ENCODE measurements at regions not wholly inside any gene's neighbourhood (a gene's known extent, or its start where the extent isn't known, plus 50 kb on each side); places are given as distances from the start of the nearest gene placed in this dataset.
"Not testable (repeated sequence)": the region's sequence is repeated elsewhere in the genome, so short reads cannot be mapped to it uniquely, and the experiment has no call there.

DNA sequence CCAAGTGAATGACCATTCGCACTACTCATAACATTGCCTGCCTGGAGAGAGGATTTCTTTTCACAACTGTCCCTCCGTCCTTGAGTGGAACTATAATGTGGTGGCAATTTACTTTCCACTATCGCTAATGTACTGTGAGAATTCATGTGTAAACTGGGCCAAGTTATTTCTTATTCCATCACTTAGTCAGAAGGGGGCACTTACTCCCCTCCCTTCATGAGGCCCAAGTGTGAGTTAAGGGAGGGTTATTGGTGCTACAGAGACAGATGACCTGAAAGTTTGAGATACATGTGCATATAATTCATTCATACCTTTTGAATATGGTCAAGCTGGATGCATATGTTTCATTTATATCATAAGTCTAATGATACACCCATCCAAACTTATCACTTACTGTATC, 65.2 kb upstream of the LOC128125822 start:
- Mint-ChIP-seq H3K27me3 (ENCODE audit: unreplicated experiment) (no peaks in the 10 kb centered on the region), H3K9me3 (ENCODE audit: unreplicated experiment) (no peaks in the 10 kb centered on the region), H3K36me3 (ENCODE audit: unreplicated experiment) (no peaks in the 10 kb centered on the region), H3K4me1 (ENCODE audit: low read depth, unreplicated experiment) (no peaks in the 10 kb centered on the region), H3K4me3 (ENCODE audit: unreplicated experiment) (no peak overlapping the region), H3K27ac (ENCODE audit: unreplicated experiment) (no peak overlapping the region)
- TF ChIP-seq, protein P1, sequence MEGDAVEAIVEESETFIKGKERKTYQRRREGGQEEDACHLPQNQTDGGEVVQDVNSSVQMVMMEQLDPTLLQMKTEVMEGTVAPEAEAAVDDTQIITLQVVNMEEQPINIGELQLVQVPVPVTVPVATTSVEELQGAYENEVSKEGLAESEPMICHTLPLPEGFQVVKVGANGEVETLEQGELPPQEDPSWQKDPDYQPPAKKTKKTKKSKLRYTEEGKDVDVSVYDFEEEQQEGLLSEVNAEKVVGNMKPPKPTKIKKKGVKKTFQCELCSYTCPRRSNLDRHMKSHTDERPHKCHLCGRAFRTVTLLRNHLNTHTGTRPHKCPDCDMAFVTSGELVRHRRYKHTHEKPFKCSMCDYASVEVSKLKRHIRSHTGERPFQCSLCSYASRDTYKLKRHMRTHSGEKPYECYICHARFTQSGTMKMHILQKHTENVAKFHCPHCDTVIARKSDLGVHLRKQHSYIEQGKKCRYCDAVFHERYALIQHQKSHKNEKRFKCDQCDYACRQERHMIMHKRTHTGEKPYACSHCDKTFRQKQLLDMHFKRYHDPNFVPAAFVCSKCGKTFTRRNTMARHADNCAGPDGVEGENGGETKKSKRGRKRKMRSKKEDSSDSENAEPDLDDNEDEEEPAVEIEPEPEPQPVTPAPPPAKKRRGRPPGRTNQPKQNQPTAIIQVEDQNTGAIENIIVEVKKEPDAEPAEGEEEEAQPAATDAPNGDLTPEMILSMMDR (IDR thresholded peaks at IDR 0.05; ENCODE audit: partially characterized antibody, unreplicated experiment) = no peak
- no peak for DNase-seq

- Mint-ChIP-seq H3K4me3 (ENCODE audit: unreplicated experiment) (no peak overlapping the region), H3K36me3 (ENCODE audit: unreplicated experiment) (no peaks in the 10 kb centered on the region), H3K27ac (ENCODE audit: unreplicated experiment) (no peak overlapping the region), H3K4me1 (ENCODE audit: low read depth, unreplicated experiment) (no peaks in the 10 kb centered on the region), H3K27me3 (ENCODE audit: unreplicated experiment) (no peaks in the 10 kb centered on the region), H3K9me3 (ENCODE audit: unreplicated experiment) (no peaks in the 10 kb centered on the region)
- DNase-seq = no peak
- TF ChIP-seq, protein P1 (IDR thresholded peaks at IDR 0.05; ENCODE audit: partially characterized antibody, unreplicated experiment) = no peak
Measured at GRCh38 chr6:63509652-63510352, 62.5 kb upstream of the LOC128125822 start.

DNA sequence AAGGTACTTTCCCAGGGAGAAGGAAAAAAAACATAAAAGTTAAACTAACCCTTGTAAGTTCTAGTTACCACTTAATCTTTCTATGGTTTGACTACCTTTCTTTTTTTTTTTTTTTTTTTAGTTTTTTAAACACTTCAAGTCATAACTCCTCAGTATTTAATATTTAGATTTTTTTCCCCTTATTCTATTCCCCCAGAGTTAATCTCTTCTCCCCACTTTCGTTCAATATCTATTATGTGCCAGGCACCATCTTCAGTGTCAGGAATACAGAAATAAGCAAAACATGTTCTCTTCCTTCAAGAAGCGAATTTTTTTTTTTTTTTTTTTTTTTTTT, 62.0 kb upstream of the LOC128125822 start:
- no peak for DNase-seq
- TF ChIP-seq, protein P1 (IDR thresholded peaks at IDR 0.05; ENCODE audit: partially characterized antibody, unreplicated experiment) = no peak
- Mint-ChIP-seq H3K4me3 (ENCODE audit: unreplicated experiment) (no peak overlapping the region), H3K27ac (ENCODE audit: unreplicated experiment) (no peak overlapping the region), H3K36me3 (ENCODE audit: unreplicated experiment) (no peaks in the 10 kb centered on the region), H3K9me3 (ENCODE audit: unreplicated experiment) (no peaks in the 10 kb centered on the region), H3K4me1 (ENCODE audit: low read depth, unreplicated experiment) (no peaks in the 10 kb centered on the region), H3K27me3 (ENCODE audit: unreplicated experiment) (no peaks in the 10 kb centered on the region)

DNA sequence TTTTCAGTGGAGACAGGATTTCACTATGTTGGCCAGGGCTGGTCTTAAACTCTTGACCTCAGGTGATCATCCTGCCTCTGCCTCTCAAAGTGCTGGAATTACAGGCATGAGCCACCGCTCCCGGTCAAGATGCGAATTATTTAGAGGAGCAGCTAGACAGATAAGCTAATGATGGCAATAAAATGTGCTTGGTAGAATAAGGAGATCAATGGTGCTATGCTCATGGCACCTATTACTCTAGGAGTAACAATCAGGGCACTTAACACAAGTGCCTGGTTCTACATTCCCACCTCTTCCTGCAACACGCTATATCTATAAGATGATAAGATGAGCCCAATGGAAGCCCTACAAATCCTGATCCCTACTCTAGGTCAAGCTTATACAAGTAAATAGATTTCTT, 61.4 kb upstream of the LOC128125822 start:
- H3K27me3 Mint-ChIP-seq (ENCODE audit: unreplicated experiment) = no peaks in the 10 kb centered on the region
- no peaks in the 10 kb centered on the region for H3K9me3 Mint-ChIP-seq (ENCODE audit: unreplicated experiment)
- H3K27ac Mint-ChIP-seq (ENCODE audit: unreplicated experiment) = no peak overlapping the region
- TF ChIP-seq, protein P1 (IDR thresholded peaks at IDR 0.05; ENCODE audit: partially characterized antibody, unreplicated experiment) = no peak
- no peaks in the 10 kb centered on the region for H3K4me1 Mint-ChIP-seq (ENCODE audit: low read depth, unreplicated experiment)
- no peaks in the 10 kb centered on the region for H3K36me3 Mint-ChIP-seq (ENCODE audit: unreplicated experiment)
- no peak for DNase-seq
- H3K4me3 Mint-ChIP-seq (ENCODE audit: unreplicated experiment) = no peak overlapping the region

GRCh38 chr6:63514488-63515173, 57.6 kb upstream of the LOC128125822 start:
- TF ChIP-seq, protein P1 (IDR thresholded peaks at IDR 0.05; ENCODE audit: partially characterized antibody, unreplicated experiment) = no peak
- Mint-ChIP-seq H3K4me3 (ENCODE audit: unreplicated experiment) (no peak overlapping the region), H3K27me3 (ENCODE audit: unreplicated experiment) (no peaks in the 10 kb centered on the region), H3K27ac (ENCODE audit: unreplicated experiment) (no peak overlapping the region), H3K4me1 (ENCODE audit: low read depth, unreplicated experiment) (no peaks in the 10 kb centered on the region), H3K36me3 (ENCODE audit: unreplicated experiment) (no peaks in the 10 kb centered on the region), H3K9me3 (ENCODE audit: unreplicated experiment) (no peaks in the 10 kb centered on the region)
- no peak for DNase-seq

DNA sequence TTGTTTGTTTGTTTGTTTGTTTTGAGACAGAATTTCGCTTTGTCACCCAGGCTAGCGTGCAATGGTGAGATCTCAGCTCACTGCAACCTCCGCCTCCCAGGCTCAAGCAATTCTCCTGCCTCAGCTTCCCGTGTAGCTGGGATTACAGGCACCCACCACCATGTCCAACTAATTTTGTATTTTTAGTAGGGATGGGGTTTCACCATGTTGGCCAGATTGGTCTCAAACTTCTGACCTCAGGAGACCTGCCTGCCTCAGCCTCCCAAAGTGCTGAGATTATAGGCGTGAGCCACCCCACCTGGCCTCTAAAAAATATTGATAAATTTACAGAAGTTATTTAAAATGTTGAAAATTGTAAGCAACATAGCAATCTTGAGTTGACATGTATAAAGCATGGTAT, 57.1 kb upstream of the LOC128125822 start:
- not testable (repeated sequence) for H3K4me1 Mint-ChIP-seq (ENCODE audit: low read depth, unreplicated experiment); H3K27me3 Mint-ChIP-seq (ENCODE audit: unreplicated experiment); H3K9me3 Mint-ChIP-seq (ENCODE audit: unreplicated experiment); H3K36me3 Mint-ChIP-seq (ENCODE audit: unreplicated experiment); H3K4me3 Mint-ChIP-seq (ENCODE audit: unreplicated experiment); DNase-seq; H3K27ac Mint-ChIP-seq (ENCODE audit: unreplicated experiment)

All from glutamatergic neuron (in vitro differentiated cells).